Testis (tissue), 2 donors: ENCODE measurements at regions not wholly inside any gene's neighbourhood (a gene's known extent, or its start where the extent isn't known, plus 50 kb on each side); places are given as distances from the start of the nearest gene placed in this dataset.

Experiments
- POLR2A ChIP-seq: fragments of 450-650 bp; IDR thresholded peaks from one replicate; pipeline ENCODE4 v1.6.1; 2017; ENCODE audit warnings: antibody characterized with exemption, mild to moderate bottlenecking, moderate library complexity
- TF ChIP-seq, protein P1 (sequence below), 3 experiments: fragments of 450-650 bp in 2 of 3; fragments of 200-600 bp in 1 of 3; sonication (generic) in 1 of 3; IDR thresholded peaks; one replicate each; pipeline ENCODE4 v1.5.1; 2016 to 2019; ENCODE audit warnings: antibody characterized with exemption in 3 of 3, mild to moderate bottlenecking in 2 of 3, moderate library complexity in 1 of 3

DNA sequence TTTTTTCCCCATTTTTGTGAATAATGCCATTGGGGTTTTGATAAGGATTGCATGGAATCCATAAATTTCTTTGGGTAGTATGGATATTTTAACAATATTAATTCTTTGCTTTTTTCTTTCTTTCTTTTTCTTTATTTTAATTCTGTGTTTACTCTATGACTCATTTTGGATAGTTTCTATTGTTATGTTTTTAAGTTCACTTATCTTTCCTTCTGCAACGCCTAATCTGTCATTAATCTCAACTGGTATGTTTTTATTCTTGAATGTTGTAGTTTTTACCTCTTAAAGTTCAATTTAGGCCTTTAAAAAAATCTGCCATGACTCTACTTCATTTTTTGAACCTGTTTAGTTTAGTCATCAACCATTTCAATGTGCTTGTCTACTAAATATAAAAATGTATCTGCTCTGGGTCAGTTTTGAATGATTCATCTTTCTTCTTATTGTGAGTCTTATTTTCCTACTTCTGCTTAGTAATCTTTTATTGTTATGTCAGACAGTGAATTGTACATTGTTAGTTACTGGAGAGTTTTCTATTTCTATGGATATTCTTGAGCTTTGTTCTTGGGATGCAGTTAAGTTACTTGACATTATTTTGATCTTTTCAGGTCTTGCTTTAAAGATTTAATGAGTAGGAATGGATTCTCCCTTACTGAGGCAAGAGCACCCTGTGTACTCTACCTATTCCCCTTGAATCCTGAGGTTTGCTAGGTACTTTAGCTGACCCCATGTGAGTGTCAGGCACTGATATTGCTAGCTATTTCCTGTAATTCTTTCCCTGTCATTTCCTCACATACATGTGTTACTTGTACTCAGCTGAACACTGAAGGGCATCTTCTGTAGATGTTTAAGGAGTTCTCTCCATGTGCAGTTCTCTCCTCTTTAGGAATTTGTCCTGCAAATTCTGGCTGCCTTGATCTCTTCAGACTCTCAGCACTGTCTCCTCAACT, 104.2 kb downstream of the TFAP2B start:
- TF ChIP-seq, protein P1, sequence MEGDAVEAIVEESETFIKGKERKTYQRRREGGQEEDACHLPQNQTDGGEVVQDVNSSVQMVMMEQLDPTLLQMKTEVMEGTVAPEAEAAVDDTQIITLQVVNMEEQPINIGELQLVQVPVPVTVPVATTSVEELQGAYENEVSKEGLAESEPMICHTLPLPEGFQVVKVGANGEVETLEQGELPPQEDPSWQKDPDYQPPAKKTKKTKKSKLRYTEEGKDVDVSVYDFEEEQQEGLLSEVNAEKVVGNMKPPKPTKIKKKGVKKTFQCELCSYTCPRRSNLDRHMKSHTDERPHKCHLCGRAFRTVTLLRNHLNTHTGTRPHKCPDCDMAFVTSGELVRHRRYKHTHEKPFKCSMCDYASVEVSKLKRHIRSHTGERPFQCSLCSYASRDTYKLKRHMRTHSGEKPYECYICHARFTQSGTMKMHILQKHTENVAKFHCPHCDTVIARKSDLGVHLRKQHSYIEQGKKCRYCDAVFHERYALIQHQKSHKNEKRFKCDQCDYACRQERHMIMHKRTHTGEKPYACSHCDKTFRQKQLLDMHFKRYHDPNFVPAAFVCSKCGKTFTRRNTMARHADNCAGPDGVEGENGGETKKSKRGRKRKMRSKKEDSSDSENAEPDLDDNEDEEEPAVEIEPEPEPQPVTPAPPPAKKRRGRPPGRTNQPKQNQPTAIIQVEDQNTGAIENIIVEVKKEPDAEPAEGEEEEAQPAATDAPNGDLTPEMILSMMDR (IDR thresholded peaks at IDR 0.05) = no peak
- TF ChIP-seq POLR2A = no peak
